ENCODE measurements at regions not wholly inside any gene's neighbourhood (a gene's known extent, or its start where the extent isn't known, plus 50 kb on each side); places are given as distances from the start of the nearest gene placed in this dataset.

GRCh38 chr16:73549984-73550631 is 502.2 kb upstream of the ZFHX3 start:
- FAIRE-seq (no peak), DNase-seq (ENCODE audit: insufficient read length, low spot score) (no peak)

GRCh38 chr16:73547552-73548403 is 499.9 kb upstream of the ZFHX3 start:
- DNase-seq (ENCODE audit: insufficient read length, low spot score) (no peak), FAIRE-seq (no peak)
- TF ChIP-seq CTCF (IDR thresholded peaks at IDR 0.05; ENCODE audit: insufficient read depth, missing control alignments): no peak

More at GRCh38 chr16:73549984-73550631, 502.2 kb upstream of the ZFHX3 start:
- TF ChIP-seq CTCF (IDR thresholded peaks at IDR 0.05; ENCODE audit: insufficient read depth, missing control alignments): no peak

GRCh38 chr16:73546341-73546845 is 498.5 kb upstream of the ZFHX3 start:
- FAIRE-seq (no peak), DNase-seq (ENCODE audit: insufficient read length, low spot score) (no peak)
- TF ChIP-seq CTCF (IDR thresholded peaks at IDR 0.05; ENCODE audit: insufficient read depth, missing control alignments): no peak

- DNase-seq (ENCODE audit: insufficient read length, low spot score): no peak
- no peak for TF ChIP-seq CTCF (IDR thresholded peaks at IDR 0.05; ENCODE audit: insufficient read depth, missing control alignments)
- FAIRE-seq: no peak
Observed at GRCh38 chr16:73545755-73546154, 497.8 kb upstream of the ZFHX3 start.

- FAIRE-seq: no peak
- TF ChIP-seq CTCF (IDR thresholded peaks at IDR 0.05; ENCODE audit: insufficient read depth, missing control alignments): no peak
- no peak for DNase-seq (ENCODE audit: insufficient read length, low spot score)
Observed at GRCh38 chr16:73545290-73545689, 497.4 kb upstream of the ZFHX3 start.

- FAIRE-seq: no peak
- no peak for TF ChIP-seq CTCF (IDR thresholded peaks at IDR 0.05; ENCODE audit: insufficient read depth, missing control alignments)
- DNase-seq (ENCODE audit: insufficient read length, low spot score): no peak
Observed at GRCh38 chr16:73544826-73545225, 496.9 kb upstream of the ZFHX3 start.
